22Rv1 (cell line): ENCODE measurements at regions not wholly inside any gene's neighbourhood (a gene's known extent, or its start where the extent isn't known, plus 50 kb on each side); places are given as distances from the start of the nearest gene placed in this dataset.

ENCODE experiments used
- CTCF ChIP-seq: fragments of 450-650 bp; IDR thresholded peaks from 2 replicates; pipeline ENCODE4 v1.5.1; 2017; ENCODE audit warnings: mild to moderate bottlenecking
- ZFX ChIP-seq: fragments of 450-650 bp; IDR thresholded peaks from 2 replicates; pipeline ENCODE4 v1.6.1; 2017; ENCODE audit warnings: antibody characterized with exemption, borderline replicate concordance

GRCh38 chr10:128472196-128472595 lies 346.0 kb upstream of the MKI67 start:
- TF ChIP-seq CTCF = no peak
- no peak for TF ChIP-seq ZFX
